Mesodermal cell (in vitro differentiated cells): ENCODE measurements at regions not wholly inside any gene's neighbourhood (a gene's known extent, or its start where the extent isn't known, plus 50 kb on each side); places are given as distances from the start of the nearest gene placed in this dataset.
"Not testable (repeated sequence)": the region's sequence is repeated elsewhere in the genome, so short reads cannot be mapped to it uniquely, and the experiment has no call there.

ENCODE experiments used
- H3K27ac ChIP-seq: 2 replicates; pipeline ENCODE4 v1.7.0; 2013; ENCODE audit warnings: mild to moderate bottlenecking, low read depth, low read length, moderate library complexity; ENCODE audit not compliant: severe bottlenecking
- H3K36me3 ChIP-seq: 2 replicates; pipeline ENCODE4 v1.7.1; 2013; ENCODE audit warnings: mild to moderate bottlenecking, low read length, moderate library complexity; ENCODE audit not compliant: control insufficient read depth, insufficient read depth
- H3K4me1 ChIP-seq: one replicate; pipeline ENCODE4 v1.7.1; 2013; ENCODE audit warnings: mild to moderate bottlenecking, low read length; ENCODE audit not compliant: insufficient read depth, control insufficient read depth, poor library complexity, severe bottlenecking
- H3K4me3 ChIP-seq: 2 replicates; pipeline ENCODE4 v1.7.0; 2013; ENCODE audit warnings: low read length, control low read depth, mild to moderate bottlenecking; ENCODE audit not compliant: insufficient read depth, poor library complexity, severe bottlenecking; ENCODE audit errors: extremely low read depth
- H3K9me3 ChIP-seq: 2 replicates; pipeline ENCODE4 v1.7.1; 2013; ENCODE audit warnings: mild to moderate bottlenecking, low read length, moderate library complexity; ENCODE audit not compliant: control insufficient read depth
- WGBS, 2 experiments: methylation state at CpG; one replicate each; pipeline ENCODE4 v1.1.5; 2013; ENCODE audit warnings: missing lambda C conversion rate in 2 of 2; ENCODE audit not compliant: insufficient coverage in 2 of 2; 5-methylcytosine and 5-hydroxymethylcytosine counted together

GRCh38 chr2:52034706-52035105, 1002.8 kb upstream of the NRXN1 start:
- Histone ChIP-seq H3K27ac (no peak overlapping the region), H3K9me3 (no peaks in the 10 kb centered on the region), H3K36me3 (no peaks in the 10 kb centered on the region), H3K4me3 (no peak overlapping the region), H3K4me1 (no peaks in the 10 kb centered on the region)
- WGBS, 2 experiments: 60 to 100% methylated on average over 1 of the region's 2 CpGs

- Histone ChIP-seq H3K9me3 (no peaks in the 10 kb centered on the region), H3K27ac (no peak overlapping the region), H3K4me3 (no peak overlapping the region), H3K36me3 (no peaks in the 10 kb centered on the region), H3K4me1 (no peaks in the 10 kb centered on the region)
- WGBS, 2 experiments: 75 to 92% methylated on average over 2 of the region's 3 CpGs
These were observed 990.1 kb upstream of the NRXN1 start for GRCh38 chr2:52022006-52022405.

GRCh38 chr2:52017646-52018235, 985.8 kb upstream of the NRXN1 start:
- Histone ChIP-seq H3K4me3 (no peak overlapping the region), H3K36me3 (no peaks in the 10 kb centered on the region), H3K9me3 (no peaks in the 10 kb centered on the region), H3K4me1 (no peaks in the 10 kb centered on the region), H3K27ac (no peak overlapping the region)
- 94 to 97% methylated on average over 6 to 7 of the region's 7 CpGs for WGBS, 2 experiments

GRCh38 chr2:52006821-52007366, 975.0 kb upstream of the NRXN1 start:
- H3K4me3 ChIP-seq, H3K36me3 ChIP-seq, H3K27ac ChIP-seq, H3K4me1 ChIP-seq, H3K9me3 ChIP-seq: not testable (repeated sequence)
- WGBS, 2 experiments: 94 to 95% methylated on average over 23 to 29 of the region's 32 CpGs

- Histone ChIP-seq H3K27ac (no peak overlapping the region), H3K36me3 (no peaks in the 10 kb centered on the region), H3K4me1 (no peaks in the 10 kb centered on the region), H3K9me3 (no peaks in the 10 kb centered on the region), H3K4me3 (no peak overlapping the region)
- WGBS, 2 experiments: 89 to 100% methylated on average over 1 of the region's 2 CpGs
These were observed 968.4 kb upstream of the NRXN1 start for GRCh38 chr2:52000151-52000855.

GRCh38 chr2:51998890-51999289, 967.0 kb upstream of the NRXN1 start:
- no peaks in the 10 kb centered on the region for H3K9me3 ChIP-seq
- no peak overlapping the region for H3K27ac ChIP-seq
- H3K36me3 ChIP-seq: no peaks in the 10 kb centered on the region
- H3K4me1 ChIP-seq: no peaks in the 10 kb centered on the region
- WGBS, 2 experiments: 86 to 96% methylated on average over 2 of the region's 3 CpGs
- no peak overlapping the region for H3K4me3 ChIP-seq

GRCh38 chr2:51997571-51997970, 965.6 kb upstream of the NRXN1 start:
- no peak overlapping the region for H3K4me3 ChIP-seq
- WGBS, 2 experiments: no CpG with 5 or more reads among the region's 2 CpGs

GRCh38 chr2:51995293-51995692, 963.4 kb upstream of the NRXN1 start:
- H3K27ac ChIP-seq: no peak overlapping the region
- no peaks in the 10 kb centered on the region for H3K4me1 ChIP-seq
- no peaks in the 10 kb centered on the region for H3K9me3 ChIP-seq
- H3K4me3 ChIP-seq: no peak overlapping the region
- no peaks in the 10 kb centered on the region for H3K36me3 ChIP-seq
- WGBS, 2 experiments: no CpG with 5 or more reads among the region's 1 CpG

More at GRCh38 chr2:51997571-51997970, 965.6 kb upstream of the NRXN1 start:
- Histone ChIP-seq H3K9me3 (no peaks in the 10 kb centered on the region), H3K36me3 (no peaks in the 10 kb centered on the region), H3K27ac (no peak overlapping the region), H3K4me1 (no peaks in the 10 kb centered on the region)

GRCh38 chr2:51994123-51994763, 962.3 kb upstream of the NRXN1 start:
- no peak overlapping the region for H3K4me3 ChIP-seq
- H3K9me3 ChIP-seq: no peaks in the 10 kb centered on the region
- WGBS, 2 experiments: 100% methylated on average over 1 of the region's 1 CpG

GRCh38 chr2:51990684-51991083, 958.8 kb upstream of the NRXN1 start:
- no peaks in the 10 kb centered on the region for H3K9me3 ChIP-seq
- no peak overlapping the region for H3K27ac ChIP-seq
- no peak overlapping the region for H3K4me3 ChIP-seq
- H3K36me3 ChIP-seq: no peaks in the 10 kb centered on the region
- no peaks in the 10 kb centered on the region for H3K4me1 ChIP-seq

More at GRCh38 chr2:51994123-51994763, 962.3 kb upstream of the NRXN1 start:
- Histone ChIP-seq H3K27ac (no peak overlapping the region), H3K36me3 (no peaks in the 10 kb centered on the region), H3K4me1 (no peaks in the 10 kb centered on the region)

GRCh38 chr2:51986101-51986500, 954.2 kb upstream of the NRXN1 start:
- H3K4me3 ChIP-seq: no peak overlapping the region
- H3K36me3 ChIP-seq: no peaks in the 10 kb centered on the region
- H3K4me1 ChIP-seq: no peaks in the 10 kb centered on the region
- no peak overlapping the region for H3K27ac ChIP-seq
- H3K9me3 ChIP-seq: no peaks in the 10 kb centered on the region
- WGBS, 2 experiments: 100% methylated on average over 1 of the region's 2 CpGs; no CpG with 5 or more reads in 1 of the 2 experiments
